ENCODE measurements at regions not wholly inside any gene's neighbourhood (a gene's known extent, or its start where the extent isn't known, plus 50 kb on each side); places are given as distances from the start of the nearest gene placed in this dataset.

- in situ Hi-C loops (cut with HindIII; ENCODE audit: low sequenced_read_pairs), result no loop called here
- no peak for TF ChIP-seq CTCF (IDR thresholded peaks at IDR 0.05; ENCODE audit: low read depth, low read length, missing control alignments)
- H3K4me3 ChIP-seq (ENCODE audit: low read depth, low read length), result no peak overlapping the region
- no peak for DNase-seq (ENCODE audit: low read depth)
Observed at GRCh38 chr1:47559944-47560695, 122.3 kb downstream of the FOXD2 start.

- H3K4me3 ChIP-seq (ENCODE audit: low read depth, low read length), result no peak overlapping the region
- TF ChIP-seq CTCF (IDR thresholded peaks at IDR 0.05; ENCODE audit: low read depth, low read length, missing control alignments), result no peak
- in situ Hi-C loops (cut with HindIII; ENCODE audit: low sequenced_read_pairs), result no loop called here
- no peak for DNase-seq (ENCODE audit: low read depth)
Observed at GRCh38 chr1:47561523-47562007, 123.7 kb downstream of the FOXD2 start.

GRCh38 chr1:47562147-47562546 lies 124.3 kb downstream of the FOXD2 start:
- in situ Hi-C loops (cut with HindIII; ENCODE audit: low sequenced_read_pairs), result no loop called here
- TF ChIP-seq CTCF (IDR thresholded peaks at IDR 0.05; ENCODE audit: low read depth, low read length, missing control alignments), result no peak
- DNase-seq (ENCODE audit: low read depth), result no peak
- no peak overlapping the region for H3K4me3 ChIP-seq (ENCODE audit: low read depth, low read length)

- no peak overlapping the region for H3K4me3 ChIP-seq (ENCODE audit: low read depth, low read length)
- no peak for DNase-seq (ENCODE audit: low read depth)
- in situ Hi-C loops (cut with HindIII; ENCODE audit: low sequenced_read_pairs), result no loop called here
- TF ChIP-seq CTCF (IDR thresholded peaks at IDR 0.05; ENCODE audit: low read depth, low read length, missing control alignments), result no peak
Observed at GRCh38 chr1:47562799-47563198, 125.0 kb downstream of the FOXD2 start.

- H3K4me3 ChIP-seq (ENCODE audit: low read depth, low read length), result no peak overlapping the region
- TF ChIP-seq CTCF (IDR thresholded peaks at IDR 0.05; ENCODE audit: low read depth, low read length, missing control alignments), result no peak
- DNase-seq (ENCODE audit: low read depth), result no peak
- in situ Hi-C loops (cut with HindIII; ENCODE audit: low sequenced_read_pairs), result no loop called here
Observed at GRCh38 chr1:47563201-47563600, 125.4 kb downstream of the FOXD2 start.

- in situ Hi-C loops (cut with HindIII; ENCODE audit: low sequenced_read_pairs), result no loop called here
- no peak overlapping the region for H3K4me3 ChIP-seq (ENCODE audit: low read depth, low read length)
- no peak for DNase-seq (ENCODE audit: low read depth)
- TF ChIP-seq CTCF (IDR thresholded peaks at IDR 0.05; ENCODE audit: low read depth, low read length, missing control alignments), result no peak
Observed at GRCh38 chr1:47564570-47564969, 126.7 kb downstream of the FOXD2 start.
